Activated CD4-positive, CD25-positive, alpha-beta regulatory T cell treated with anti-CD3 and anti-CD28 coated beads, Interleukin-2, amount 50 U/mL, for 16 hours (primary cell): ENCODE measurements at regions not wholly inside any gene's neighbourhood (a gene's known extent, or its start where the extent isn't known, plus 50 kb on each side); places are given as distances from the start of the nearest gene placed in this dataset.
"Not testable (repeated sequence)": the region's sequence is repeated elsewhere in the genome, so short reads cannot be mapped to it uniquely, and the experiment has no call there.

Source experiments
- DNase-seq: peaks from one replicate; pipeline ENCODE4 v3.0.0-alpha.2; 2020; ENCODE audit warnings: low read depth, low spot score

- DNase-seq = no peak
Observed at GRCh38 chr6:19538096-19538495, 299.1 kb upstream of the ID4 start.

DNA sequence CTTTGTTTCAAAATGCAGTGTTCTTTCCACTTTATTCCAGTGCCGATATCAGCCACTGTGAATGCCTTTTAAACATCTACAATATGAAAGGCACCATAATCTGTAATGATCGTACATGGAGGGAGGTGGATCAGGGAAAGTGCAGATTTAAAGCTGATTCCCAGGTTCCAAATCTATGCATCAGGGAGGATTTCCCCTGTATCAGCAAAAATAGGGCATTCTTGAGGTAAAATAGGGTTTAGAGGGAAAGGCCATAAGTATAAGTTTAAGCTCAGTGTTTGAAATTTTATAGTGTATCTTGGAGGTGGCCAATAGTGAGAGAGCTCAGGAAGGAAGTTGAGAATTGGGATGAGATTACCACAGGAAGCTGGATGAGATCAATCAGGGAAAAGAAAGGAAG lies 289.7 kb upstream of the ID4 start:
- no peak for DNase-seq

DNA sequence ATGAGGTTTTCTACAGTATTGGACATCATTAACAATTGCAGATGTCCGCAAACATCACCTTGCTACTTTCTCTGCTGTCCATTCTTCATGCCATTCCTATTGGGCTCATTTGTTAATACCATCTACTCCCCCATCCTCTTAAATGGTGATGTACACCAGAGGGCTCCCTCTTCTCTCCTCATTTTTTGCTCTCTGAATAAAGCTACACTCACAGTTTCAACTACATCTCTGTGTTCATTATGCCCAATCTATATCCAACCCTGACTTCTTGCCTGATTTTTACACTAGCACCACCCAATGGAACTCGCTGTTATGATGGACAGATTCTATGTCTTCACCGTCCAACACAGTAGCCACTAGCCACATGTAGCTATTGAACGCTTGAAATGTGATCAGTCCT lies 288.1 kb upstream of the ID4 start:
- no peak for DNase-seq

GRCh38 chr6:19550380-19550779 lies 286.8 kb upstream of the ID4 start:
- DNase-seq = no peak

GRCh38 chr6:19551611-19552010 lies 285.6 kb upstream of the ID4 start:
- DNase-seq = no peak

DNA sequence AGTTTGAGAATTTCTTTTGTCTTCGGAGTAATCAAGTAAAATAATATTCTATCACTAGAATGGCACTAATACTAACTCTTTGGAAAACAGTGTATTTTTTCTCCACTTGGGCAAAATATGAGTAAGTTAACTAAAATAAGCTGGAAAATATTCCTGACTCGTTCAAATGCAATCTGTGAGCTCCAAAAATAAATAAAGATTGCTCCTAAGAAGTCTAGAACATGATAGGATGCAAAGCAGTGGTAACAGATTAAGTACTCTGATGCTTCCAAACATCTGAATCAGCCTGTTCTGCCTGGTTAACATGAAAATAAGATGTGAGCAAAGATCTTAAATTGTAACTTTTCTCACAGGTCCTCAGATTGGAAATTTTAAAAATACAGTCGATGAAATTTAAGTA lies 285.1 kb upstream of the ID4 start:
- DNase-seq = no peak

GRCh38 chr6:19552588-19552987 lies 284.6 kb upstream of the ID4 start:
- DNase-seq = no peak

- no peak for DNase-seq
Observed at GRCh38 chr6:19554356-19555225, 282.6 kb upstream of the ID4 start.

DNA sequence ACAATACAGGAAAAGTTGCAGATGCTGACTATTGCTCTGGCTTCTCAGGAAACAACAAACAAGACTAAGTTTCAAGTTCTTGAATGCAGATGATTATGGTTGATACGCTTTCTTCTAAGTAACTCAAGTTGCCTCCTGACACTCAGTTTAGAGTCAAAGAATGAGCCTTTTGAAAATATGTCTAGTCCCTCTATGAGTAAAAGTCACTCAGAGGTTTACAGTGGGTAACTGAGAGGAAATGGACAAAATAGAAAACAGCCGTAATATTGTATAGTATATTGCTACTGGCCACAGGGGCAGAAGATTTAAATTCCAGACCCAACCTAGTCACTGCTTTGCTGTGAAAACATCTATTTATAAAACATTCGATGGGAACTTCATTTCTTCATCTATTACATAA lies 280.0 kb upstream of the ID4 start:
- no peak for DNase-seq

GRCh38 chr6:19558201-19558600 lies 279.0 kb upstream of the ID4 start:
- DNase-seq = no peak

DNA sequence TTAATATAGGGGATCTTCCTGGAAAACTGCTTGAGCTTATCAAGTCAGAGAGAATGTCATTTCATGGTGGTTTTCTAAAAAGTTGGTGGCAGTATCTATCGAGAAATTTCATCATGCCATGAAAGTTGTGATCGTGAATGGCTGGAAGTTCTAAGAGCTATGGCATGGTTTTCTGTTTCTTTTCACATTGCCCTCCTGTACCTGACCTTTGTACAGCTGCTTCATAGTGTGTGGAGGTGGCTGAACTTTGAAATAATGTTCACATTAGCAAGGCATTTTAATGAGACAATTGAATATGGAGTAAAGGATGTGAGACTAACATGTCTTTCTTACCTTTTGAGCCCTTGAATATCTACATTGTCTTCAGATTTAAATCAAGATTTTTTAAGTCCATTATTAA lies 278.2 kb upstream of the ID4 start:
- no peak for DNase-seq

DNA sequence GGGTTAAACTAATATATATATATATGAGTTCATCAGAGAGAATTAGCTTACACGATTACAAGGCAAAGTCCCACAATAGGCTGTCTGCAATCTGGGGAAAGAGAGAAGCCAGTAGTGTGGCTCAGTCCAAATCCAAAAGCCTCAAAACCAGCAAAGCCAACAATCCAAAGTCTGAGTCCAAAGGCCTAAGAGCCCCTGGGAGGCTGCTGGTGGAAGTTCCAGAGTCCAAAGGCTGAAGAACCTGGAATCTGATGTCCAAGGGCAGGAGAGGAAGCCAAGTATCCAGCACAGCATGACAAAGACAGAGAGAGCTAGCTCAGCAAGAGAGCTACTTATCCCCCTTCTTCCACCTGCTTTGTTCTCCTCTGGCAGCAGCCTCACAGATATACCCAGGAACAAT lies 274.7 kb upstream of the ID4 start:
- DNase-seq = no peak

DNA sequence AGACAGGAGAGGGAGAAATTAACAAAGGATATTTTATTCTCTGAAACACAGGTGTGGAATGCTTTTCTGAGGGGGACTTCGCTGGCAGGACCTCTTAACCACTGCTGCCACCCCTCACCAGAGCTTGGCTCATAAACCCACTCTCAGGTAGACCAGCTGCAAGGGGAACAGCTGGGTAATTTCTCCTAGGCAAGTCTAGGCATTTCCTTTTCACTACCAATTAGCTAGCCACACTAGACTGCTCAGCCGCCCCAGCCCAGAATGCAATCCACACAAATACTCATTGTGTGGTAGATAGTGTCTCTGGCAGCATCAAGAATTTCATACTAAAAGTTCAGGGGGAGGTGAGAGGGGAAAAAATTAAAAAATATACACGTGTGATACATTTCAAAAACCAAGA lies 267.6 kb upstream of the ID4 start:
- DNase-seq = no peak

DNA sequence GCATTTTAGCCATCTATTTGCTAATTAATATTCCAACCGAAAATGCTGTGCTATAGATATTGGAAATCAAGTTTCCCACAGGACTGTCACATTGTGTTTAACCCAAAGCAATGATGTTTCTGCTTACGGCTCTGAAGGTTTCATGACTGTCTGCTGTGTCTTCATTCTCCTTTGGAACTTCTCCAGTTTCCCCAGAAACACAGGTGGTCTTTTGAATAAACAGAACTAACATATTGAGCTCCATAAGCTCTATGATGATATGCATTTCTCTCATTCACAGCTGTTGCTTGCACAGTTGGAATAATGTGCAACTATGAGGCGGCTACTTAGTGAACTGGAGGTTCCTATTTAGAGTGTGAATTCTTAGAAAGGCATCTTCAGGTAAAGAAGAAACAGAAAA lies 266.0 kb upstream of the ID4 start:
- DNase-seq = no peak

DNA sequence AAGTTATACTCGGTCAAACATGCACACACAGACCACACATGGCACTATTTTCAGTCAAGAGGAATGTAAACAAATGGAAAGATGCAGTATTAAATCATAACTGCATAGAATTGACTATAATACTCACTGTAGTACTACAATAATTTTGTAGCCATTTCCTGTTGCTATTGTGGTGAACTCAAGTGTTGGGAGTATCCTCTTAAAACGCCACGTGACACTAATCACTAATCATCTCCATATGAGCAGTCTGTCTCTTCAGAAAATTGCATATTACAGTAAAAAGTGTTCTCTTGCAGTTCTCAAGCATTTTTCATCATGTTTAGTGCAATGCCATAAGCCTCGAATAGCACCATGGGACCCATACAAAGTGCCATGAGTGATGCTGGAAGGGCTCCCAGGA lies 258.7 kb upstream of the ID4 start:
- DNase-seq = no peak

- not testable (repeated sequence) for DNase-seq
Observed at GRCh38 chr6:19584207-19584606, 253.0 kb upstream of the ID4 start.

DNA sequence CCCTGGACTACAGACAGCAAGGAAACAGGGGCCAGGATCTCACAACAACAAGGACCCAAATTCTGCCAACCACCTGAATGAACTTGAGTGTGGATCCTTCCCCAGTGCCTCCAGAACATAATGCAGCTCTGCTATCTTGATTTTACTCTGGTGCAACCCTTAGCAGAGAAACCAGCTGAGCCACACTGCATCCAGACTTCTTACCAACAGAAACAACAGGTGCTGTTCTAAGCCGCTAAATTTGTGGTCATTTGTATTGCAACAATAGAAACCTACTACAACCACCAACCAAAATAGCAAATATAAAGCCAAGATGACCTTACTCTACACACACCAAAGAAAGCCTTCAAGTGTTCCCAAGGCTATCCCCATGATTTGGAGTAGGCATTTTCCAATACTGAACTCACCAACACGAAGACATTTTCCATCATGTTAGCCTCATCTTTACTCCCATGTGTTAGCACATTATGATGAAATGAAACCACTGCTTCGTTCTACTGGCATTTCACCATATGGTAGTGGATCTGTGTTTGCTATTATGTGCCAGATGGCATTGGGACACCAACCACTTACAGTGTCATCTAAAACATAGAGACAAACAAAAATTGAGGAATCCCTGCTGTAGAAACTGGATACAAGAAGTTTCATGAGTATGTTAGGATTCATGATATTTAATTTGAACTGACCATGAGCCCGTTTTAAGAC lies 249.8 kb upstream of the ID4 start:
- DNase-seq = no peak

- DNase-seq = no peak
Observed at GRCh38 chr6:19590501-19591131, 246.6 kb upstream of the ID4 start.

DNA sequence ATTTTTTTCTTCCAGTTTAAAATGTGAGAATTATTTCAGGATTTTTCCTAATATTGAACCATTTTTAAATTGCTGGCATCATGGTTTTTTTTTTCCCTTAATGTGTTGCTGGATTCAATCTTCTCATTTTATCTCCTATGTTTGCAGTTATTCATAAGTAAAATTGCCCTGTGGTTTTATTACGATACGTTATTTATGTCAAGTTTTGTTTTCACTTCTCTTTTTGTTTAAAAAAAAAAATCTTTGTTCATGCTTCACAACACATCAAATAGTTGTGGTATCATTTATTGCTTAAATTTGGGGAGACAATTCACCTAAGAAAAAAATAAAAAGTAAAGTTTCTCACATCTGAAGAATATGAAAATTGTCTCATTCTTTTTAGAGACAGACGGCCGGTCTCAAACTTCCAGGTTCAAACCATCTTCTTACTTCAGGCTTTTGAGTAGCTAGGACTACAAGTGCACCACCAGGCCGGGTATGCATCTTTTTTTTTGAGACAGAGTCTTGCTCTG lies 239.3 kb upstream of the ID4 start:
- DNase-seq = no peak

DNA sequence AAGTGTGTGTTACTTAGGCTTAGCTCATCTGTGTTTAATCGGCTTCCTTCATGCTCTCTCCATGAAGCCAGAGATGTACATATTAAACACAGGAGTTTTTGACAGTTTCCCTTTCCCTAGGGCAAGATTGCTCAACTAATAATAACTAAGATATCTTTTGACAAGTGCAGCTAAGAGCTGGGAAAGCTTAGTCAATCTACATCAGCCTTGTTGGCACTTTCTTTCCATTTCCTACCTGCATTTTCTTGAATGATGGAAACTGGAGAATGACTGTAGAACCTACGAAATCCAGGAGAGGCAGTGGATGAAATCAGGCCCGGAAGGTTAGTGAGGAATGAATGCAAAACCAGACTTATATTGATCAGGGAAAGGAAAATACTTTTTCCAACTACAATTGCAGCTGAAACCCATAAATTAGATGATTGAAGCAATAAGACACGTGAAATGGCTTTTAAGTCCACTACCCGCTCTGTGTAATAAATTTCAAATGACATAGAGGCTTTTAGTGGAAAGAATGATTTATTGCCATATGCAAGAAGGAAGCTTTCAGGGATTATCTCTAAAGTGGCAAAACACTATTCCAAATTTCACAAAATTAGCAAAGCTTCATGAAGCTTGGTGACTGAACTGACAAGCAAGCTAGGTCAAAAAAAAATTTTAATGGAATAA lies 237.2 kb upstream of the ID4 start:
- DNase-seq = no peak

- no peak for DNase-seq
Observed at GRCh38 chr6:19602434-19603013, 234.6 kb upstream of the ID4 start.

GRCh38 chr6:19603721-19604120 lies 233.4 kb upstream of the ID4 start:
- no peak for DNase-seq
